Small intestine (tissue), 7 donors: ENCODE measurements at regions not wholly inside any gene's neighbourhood (a gene's known extent, or its start where the extent isn't known, plus 50 kb on each side); places are given as distances from the start of the nearest gene placed in this dataset.
A peak's percentile ranks its signal among the peaks of the same experiment; 100 is the strongest.

ENCODE experiments used
- DNase-seq, 2 donors: peaks; one replicate each; pipeline versions ENCODE4 v3.0.0 to v3.0.0-alpha.2; 2013
- FAIRE-seq: peaks from 2 replicates; lab custom pipeline; 2012; peaks lifted over from hg19 to GRCh38; lab: Jason Lieb, UNC
- H3K27ac ChIP-seq, 3 donors: one replicate each; pipeline ENCODE4 v1.5.1; 2013; ENCODE audit warnings: low read length in 2 of 3, mild to moderate bottlenecking in 2 of 3, control low read depth in 1 of 3, inconsistent platforms in 1 of 3, low read depth in 1 of 3, moderate library complexity in 1 of 3
- H3K27me3 ChIP-seq, 3 donors: one replicate each; pipeline ENCODE4 v1.6.1; 2013; ENCODE audit warnings: low read length in 3 of 3, inconsistent platforms in 1 of 3; ENCODE audit not compliant: control insufficient read depth in 3 of 3, insufficient read depth in 3 of 3
- H3K36me3 ChIP-seq, 3 donors: one replicate each; pipeline ENCODE4 v1.6.1; 2013; ENCODE audit warnings: low read length in 3 of 3, inconsistent platforms in 1 of 3, low read depth in 1 of 3, mild to moderate bottlenecking in 1 of 3, moderate library complexity in 1 of 3; ENCODE audit not compliant: control insufficient read depth in 3 of 3, insufficient read depth in 2 of 3
- H3K4me1 ChIP-seq, 3 donors: one replicate each; pipeline ENCODE4 v1.6.1; 2013; ENCODE audit warnings: low read length in 2 of 3, inconsistent platforms in 1 of 3, low read depth in 1 of 3, mild to moderate bottlenecking in 1 of 3, moderate library complexity in 1 of 3; ENCODE audit not compliant: control insufficient read depth in 3 of 3, insufficient read depth in 2 of 3
- H3K4me3 ChIP-seq, 3 donors: one replicate each; pipeline ENCODE4 v1.5.1; 2013; ENCODE audit warnings: low read length in 3 of 3, control low read depth in 1 of 3, inconsistent platforms in 1 of 3, low read depth in 1 of 3, mild to moderate bottlenecking in 1 of 3, moderate library complexity in 1 of 3
- H3K9me3 ChIP-seq, 2 donors: one replicate each; pipeline ENCODE4 v1.6.1; 2013; ENCODE audit warnings: low read depth in 1 of 2, low read length in 1 of 2; ENCODE audit not compliant: control insufficient read depth in 2 of 2, insufficient read depth in 1 of 2
- WGBS, 3 donors: extraction: QIAGEN DNeasy Blood & Tissue Kit; methylation state at CpG; one replicate each; pipeline ENCODE4 v1.1.7; 2013; 5-methylcytosine and 5-hydroxymethylcytosine counted together
- donor health status: healthy with polysubstance abuse.
- donor health status: control.
- donor health status: control.
- donor health status: Bipolar disorder and iron deficiency.
- donor health status: healthy.

GRCh38 chr4:129926936-129927335, 831.0 kb downstream of the C4orf33 start:
- Histone ChIP-seq H3K4me3 (no peak overlapping the region), H3K36me3 (no peaks in the 10 kb centered on the region), H3K27me3 (no peaks in the 10 kb centered on the region), H3K27ac (no peak overlapping the region), H3K4me1 (no peaks in the 10 kb centered on the region), H3K9me3 (no peaks in the 10 kb centered on the region)
- FAIRE-seq (no peak), DNase-seq (peak; percentile 2 to 14)

GRCh38 chr4:129929052-129929451, 833.1 kb downstream of the C4orf33 start:
- Histone ChIP-seq H3K4me1 (no peaks in the 10 kb centered on the region), H3K27me3 (no peaks in the 10 kb centered on the region), H3K9me3 (no peaks in the 10 kb centered on the region), H3K36me3 (no peaks in the 10 kb centered on the region), H3K27ac (no peak overlapping the region), H3K4me3 (no peak overlapping the region)
- DNase-seq (peak; percentile 7), FAIRE-seq (no peak)
- WGBS, 3 donors, result 47 to 67% (median 50%) methylated on average over 1 of the region's 1 CpG

- 83 to 89% (median 84%) methylated on average over 7 of the region's 7 CpGs for WGBS, 3 donors
- H3K36me3 ChIP-seq, result no peaks in the 10 kb centered on the region
- no peak for DNase-seq
Measured at GRCh38 chr4:129929984-129930383, 834.0 kb downstream of the C4orf33 start.

GRCh38 chr4:129950217-129950616, 854.3 kb downstream of the C4orf33 start:
- FAIRE-seq, result no peak

More at GRCh38 chr4:129929984-129930383, 834.0 kb downstream of the C4orf33 start:
- Histone ChIP-seq H3K4me1 (no peaks in the 10 kb centered on the region), H3K27ac (no peak overlapping the region), H3K9me3 (no peaks in the 10 kb centered on the region), H3K4me3 (no peak overlapping the region), H3K27me3 (no peaks in the 10 kb centered on the region)
- FAIRE-seq, result no peak

GRCh38 chr4:129966175-129966574, 870.2 kb downstream of the C4orf33 start:
- 64 to 75% (median 73%) methylated on average over 2 of the region's 2 CpGs for whole genome bisulfite sequencing, 3 donors
- Histone ChIP-seq H3K27ac (no peak overlapping the region), H3K36me3 (no peaks in the 10 kb centered on the region), H3K27me3 (no peaks in the 10 kb centered on the region), H3K4me1 (no peaks in the 10 kb centered on the region), H3K9me3 (peaks cover 0 to 6% of the 10 kb centered on the region in 2 donors), H3K4me3 (no peak overlapping the region)
- DNase-seq (no peak), FAIRE-seq (no peak)

More at GRCh38 chr4:129950217-129950616, 854.3 kb downstream of the C4orf33 start:
- WGBS, 3 donors, result 85 to 89% (median 87%) methylated on average over 3 of the region's 3 CpGs
- H3K9me3 ChIP-seq, result no peaks in the 10 kb centered on the region
- H3K27ac ChIP-seq, result no peak overlapping the region
- no peaks in the 10 kb centered on the region for H3K4me1 ChIP-seq
- no peak for DNase-seq
- H3K36me3 ChIP-seq, result no peaks in the 10 kb centered on the region
- no peaks in the 10 kb centered on the region for H3K27me3 ChIP-seq
- H3K4me3 ChIP-seq, result no peak overlapping the region

- FAIRE-seq (no peak), DNase-seq (no peak)
- Histone ChIP-seq H3K9me3 (peaks cover 0 to 6% of the 10 kb centered on the region in 2 donors), H3K27ac (no peak overlapping the region), H3K4me3 (no peak overlapping the region), H3K27me3 (no peaks in the 10 kb centered on the region), H3K36me3 (no peaks in the 10 kb centered on the region), H3K4me1 (no peaks in the 10 kb centered on the region)
- WGBS, 3 donors, result 75 to 92% (median 81%) methylated on average over 3 of the region's 3 CpGs
Measured at GRCh38 chr4:129968366-129968765, 872.4 kb downstream of the C4orf33 start.

GRCh38 chr4:129968778-129969177, 872.8 kb downstream of the C4orf33 start:
- H3K27ac ChIP-seq, result no peak overlapping the region
- WGBS, 3 donors, result 64 to 100% (median 64%) methylated on average over 1 of the region's 1 CpG
- H3K4me1 ChIP-seq, result no peaks in the 10 kb centered on the region
- no peaks in the 10 kb centered on the region for H3K36me3 ChIP-seq
- no peaks in the 10 kb centered on the region for H3K27me3 ChIP-seq
- peaks cover 0 to 6% of the 10 kb centered on the region in 2 donors for H3K9me3 ChIP-seq
- no peak overlapping the region for H3K4me3 ChIP-seq
- DNase-seq, result no peak
- FAIRE-seq, result no peak

GRCh38 chr4:129970801-129971200, 874.8 kb downstream of the C4orf33 start:
- 61 to 78% (median 76%) methylated on average over 3 of the region's 3 CpGs for WGBS, 3 donors
- DNase-seq (no peak), FAIRE-seq (no peak)

GRCh38 chr4:129971419-129971818, 875.5 kb downstream of the C4orf33 start:
- FAIRE-seq (no peak), DNase-seq (peak in 1 of 2 donors; percentile 1)
- Histone ChIP-seq H3K4me1 (no peaks in the 10 kb centered on the region), H3K4me3 (no peak overlapping the region), H3K36me3 (no peaks in the 10 kb centered on the region), H3K27ac (no peak overlapping the region), H3K9me3 (peaks cover 0 to 6% of the 10 kb centered on the region in 2 donors), H3K27me3 (no peaks in the 10 kb centered on the region)

More at GRCh38 chr4:129970801-129971200, 874.8 kb downstream of the C4orf33 start:
- Histone ChIP-seq H3K4me1 (no peaks in the 10 kb centered on the region), H3K4me3 (no peak overlapping the region), H3K27me3 (no peaks in the 10 kb centered on the region), H3K36me3 (no peaks in the 10 kb centered on the region), H3K9me3 (peaks cover 0 to 6% of the 10 kb centered on the region in 2 donors), H3K27ac (no peak overlapping the region)
